Superior temporal gyrus (tissue), 1 donor: ENCODE measurements at regions not wholly inside any gene's neighbourhood (a gene's known extent, or its start where the extent isn't known, plus 50 kb on each side); places are given as distances from the start of the nearest gene placed in this dataset.
"Not testable (repeated sequence)": the region's sequence is repeated elsewhere in the genome, so short reads cannot be mapped to it uniquely, and the experiment has no call there.

Experiments used
- DNase-seq: peaks from one replicate; pipeline ENCODE4 v3.0.0-alpha.2; 2016; ENCODE audit errors: extremely low spot score

DNA sequence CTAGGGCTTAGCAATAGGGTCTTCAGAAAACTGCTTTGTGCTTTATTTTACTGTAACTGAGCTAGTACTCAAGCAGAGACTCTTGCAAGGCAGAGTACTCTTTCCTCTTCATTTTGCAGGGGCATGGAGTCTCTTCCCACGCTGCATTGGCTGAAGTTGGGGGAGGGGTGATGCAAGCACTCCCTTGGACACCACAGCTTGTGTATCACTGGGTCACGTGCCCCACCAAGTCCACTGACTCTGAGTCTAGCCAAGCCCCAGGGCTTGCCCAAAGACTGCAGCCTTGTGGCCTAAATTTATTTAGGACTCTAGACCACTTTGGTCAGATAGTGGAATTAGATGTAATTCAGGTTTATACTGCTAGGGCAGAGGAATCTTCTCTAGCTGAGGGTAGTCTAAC, 1075.0 kb upstream of the ADGRB3 start:
- no peak for DNase-seq

GRCh38 chr6:67558985-67559384, 1076.1 kb upstream of the ADGRB3 start:
- no peak for DNase-seq

DNA sequence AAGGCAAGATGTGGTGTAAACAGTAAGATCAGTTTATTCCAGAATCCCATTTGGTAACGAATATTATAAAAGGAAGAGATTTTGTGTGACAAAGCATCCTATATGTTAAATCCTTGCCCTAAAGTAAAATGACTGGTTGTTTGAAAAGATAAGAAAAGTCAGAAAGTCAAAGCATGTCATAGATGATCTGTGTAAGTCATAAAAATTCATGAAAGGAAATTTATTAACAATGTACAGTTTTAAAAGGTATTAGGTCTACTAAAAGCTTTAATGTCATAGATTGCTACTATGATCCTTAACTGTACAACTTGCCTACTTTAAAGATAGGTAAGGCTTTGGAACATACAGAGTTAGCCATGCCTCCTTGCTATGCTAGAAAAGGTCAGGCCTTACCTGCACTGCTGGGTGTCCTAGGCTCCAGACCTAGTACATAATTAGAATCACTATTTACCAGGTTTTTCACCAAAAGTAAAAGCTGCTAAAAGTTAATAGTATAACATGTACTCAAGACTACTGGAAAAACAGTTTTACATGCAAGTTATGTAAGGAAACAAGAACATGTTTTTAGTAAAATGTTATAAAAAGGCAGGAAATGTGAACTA, 1090.1 kb upstream of the ADGRB3 start:
- no peak for DNase-seq

DNA sequence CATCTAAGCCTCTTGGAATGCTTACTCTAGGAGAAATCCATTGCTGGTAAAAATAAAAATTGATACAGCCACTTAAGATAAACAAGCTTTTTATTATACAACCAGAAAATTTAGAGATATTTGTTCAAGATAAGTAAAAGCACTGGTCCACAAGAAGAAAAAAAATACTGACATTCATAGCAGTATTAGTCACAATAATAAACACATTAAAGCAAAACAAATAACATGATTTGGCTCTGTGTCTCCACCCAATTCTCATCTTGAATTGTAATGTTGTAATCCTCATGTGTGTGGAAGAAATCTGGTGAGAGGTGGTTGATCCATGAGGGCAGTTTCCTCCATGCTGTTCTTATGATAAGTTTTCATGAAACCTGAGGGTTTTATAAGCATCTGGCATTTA, 1093.5 kb upstream of the ADGRB3 start:
- DNase-seq = no peak

GRCh38 chr6:67538032-67538431, 1097.0 kb upstream of the ADGRB3 start:
- DNase-seq = no peak

DNA sequence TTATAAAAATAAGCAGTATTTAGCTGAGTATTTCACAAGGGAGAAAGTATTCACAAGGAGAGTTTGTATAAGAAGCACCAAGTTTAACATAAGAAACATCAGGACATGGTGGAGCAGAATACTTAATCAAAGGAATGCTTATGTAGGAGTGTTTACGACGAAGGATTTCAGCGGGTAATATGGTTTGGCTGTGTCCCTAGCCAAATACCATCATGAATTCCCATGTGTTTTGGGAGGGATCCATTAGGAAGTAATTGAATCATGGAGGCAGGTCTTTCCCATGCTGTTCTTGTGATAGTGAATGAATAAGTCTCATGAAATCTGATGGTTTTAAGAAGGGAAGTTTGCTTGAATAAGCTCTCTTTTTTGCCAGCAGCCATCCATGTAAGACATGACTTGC, 1099.1 kb upstream of the ADGRB3 start:
- DNase-seq = no peak

DNA sequence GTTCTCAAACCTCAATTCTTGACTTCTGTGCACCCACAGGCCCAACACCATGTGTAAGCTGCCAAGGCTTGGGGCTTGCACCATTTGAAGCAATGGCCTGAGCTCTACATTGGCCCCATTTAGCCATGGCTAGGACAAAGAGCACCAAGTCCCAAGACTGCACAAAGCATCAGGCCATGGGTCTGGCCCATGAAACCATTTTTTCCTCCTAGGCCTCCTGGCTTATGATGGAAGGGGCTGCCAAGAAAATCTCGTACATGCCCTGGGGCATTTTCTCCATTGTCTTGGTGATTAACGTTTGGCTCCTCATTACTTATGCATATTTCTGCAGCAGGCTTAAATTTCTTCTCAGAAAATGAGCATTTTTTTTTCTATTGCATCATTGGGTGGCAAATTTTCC, 1128.7 kb upstream of the ADGRB3 start:
- no peak for DNase-seq

GRCh38 chr6:67501755-67502154, 1133.3 kb upstream of the ADGRB3 start:
- no peak for DNase-seq

DNA sequence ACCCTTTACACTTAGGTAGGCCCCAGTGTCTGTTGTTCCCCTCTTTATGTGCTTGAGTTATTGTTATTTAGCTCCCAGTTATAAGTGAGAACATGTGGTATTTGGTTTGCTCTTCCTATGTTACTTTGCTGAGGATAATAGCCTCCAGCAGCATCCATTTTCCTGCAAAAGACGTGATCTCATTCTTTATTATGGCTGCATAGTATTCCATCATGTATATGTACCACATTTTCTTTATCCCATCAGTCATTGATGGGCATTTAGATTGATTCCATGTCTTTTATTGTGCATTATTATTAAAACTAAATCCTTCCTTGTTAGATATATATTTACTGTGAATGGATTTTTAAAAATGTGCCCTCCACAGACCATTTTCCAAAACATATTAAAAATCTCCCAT, 1137.3 kb upstream of the ADGRB3 start:
- no peak for DNase-seq

DNA sequence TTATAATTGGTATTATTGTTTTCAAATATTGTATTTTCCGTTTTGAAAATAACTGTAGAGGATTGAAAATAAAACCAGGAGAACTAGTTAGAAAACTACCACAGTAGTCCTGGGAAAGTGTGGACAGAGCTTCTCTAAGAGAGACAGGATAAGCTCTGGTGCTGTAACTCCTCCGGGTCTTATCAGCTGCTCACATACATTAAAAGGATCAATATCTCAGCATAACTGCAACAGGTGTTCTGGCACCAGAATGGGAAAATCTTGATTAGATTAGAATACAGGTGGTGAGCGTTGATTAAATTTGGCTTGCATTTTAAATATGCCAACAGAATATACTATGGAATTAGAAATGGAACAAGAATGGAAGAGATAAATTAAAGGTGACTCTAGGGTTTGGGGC, 1138.9 kb upstream of the ADGRB3 start:
- DNase-seq = no peak

DNA sequence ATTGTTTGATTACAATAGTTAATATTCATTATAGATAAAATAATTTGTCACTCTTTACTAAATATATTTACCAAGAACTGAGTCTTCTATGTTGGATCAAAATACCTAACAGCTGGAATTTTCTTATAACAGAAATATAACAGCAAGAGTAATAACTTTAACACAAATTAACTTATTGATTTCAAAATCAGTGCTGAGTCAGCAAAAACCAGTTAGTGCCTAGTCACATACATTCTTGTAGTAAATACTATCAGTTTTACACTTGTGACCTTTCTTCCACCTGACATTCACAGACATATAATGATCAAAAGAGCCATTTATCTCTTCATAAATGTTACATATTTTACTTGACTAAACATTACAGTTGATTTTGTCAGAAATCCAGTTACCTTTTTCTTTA, 1141.4 kb upstream of the ADGRB3 start:
- no peak for DNase-seq

GRCh38 chr6:67475700-67476099, 1159.4 kb upstream of the ADGRB3 start:
- DNase-seq = no peak

GRCh38 chr6:67467341-67467740, 1167.7 kb upstream of the ADGRB3 start:
- no peak for DNase-seq

DNA sequence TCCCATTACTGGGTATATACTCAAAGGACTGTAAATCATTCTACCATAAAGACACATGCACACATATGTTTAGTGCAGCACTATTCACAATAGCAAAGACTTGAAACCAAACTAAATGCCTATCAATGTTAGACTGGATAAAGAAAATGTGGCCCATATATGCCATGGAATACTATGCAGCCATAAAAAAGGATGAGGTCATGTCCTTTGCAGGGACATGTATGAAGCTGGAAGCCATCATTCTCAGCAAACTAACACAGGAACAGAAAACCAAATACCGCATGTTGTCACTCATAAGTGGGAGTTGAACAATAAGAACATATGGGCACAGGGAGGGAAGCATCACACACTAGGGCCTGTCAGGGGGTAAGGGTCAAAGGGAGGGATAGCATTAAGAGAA, 1172.4 kb upstream of the ADGRB3 start:
- not testable (repeated sequence) for DNase-seq

- DNase-seq = no peak
Measured at GRCh38 chr6:67459556-67459955, 1175.5 kb upstream of the ADGRB3 start.

DNA sequence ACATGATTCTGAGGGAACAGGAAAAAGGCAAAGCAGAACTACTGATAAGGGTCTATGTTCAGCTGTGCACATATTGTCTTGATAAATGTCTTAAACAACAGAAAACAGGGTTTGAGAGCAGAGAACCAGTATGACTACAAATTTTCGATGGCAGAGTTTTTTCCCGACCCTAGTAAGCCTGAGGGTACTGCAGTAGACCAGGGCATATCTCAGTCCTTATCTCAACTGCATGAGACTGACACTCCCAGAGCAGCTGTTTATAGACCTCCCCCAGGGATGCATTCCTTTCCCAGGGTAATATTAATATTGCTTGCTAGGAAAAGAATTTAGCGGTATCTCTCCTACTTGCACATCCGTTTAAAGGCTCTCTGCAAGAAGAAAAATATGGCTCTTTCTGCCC, 1176.8 kb upstream of the ADGRB3 start:
- no peak for DNase-seq

DNA sequence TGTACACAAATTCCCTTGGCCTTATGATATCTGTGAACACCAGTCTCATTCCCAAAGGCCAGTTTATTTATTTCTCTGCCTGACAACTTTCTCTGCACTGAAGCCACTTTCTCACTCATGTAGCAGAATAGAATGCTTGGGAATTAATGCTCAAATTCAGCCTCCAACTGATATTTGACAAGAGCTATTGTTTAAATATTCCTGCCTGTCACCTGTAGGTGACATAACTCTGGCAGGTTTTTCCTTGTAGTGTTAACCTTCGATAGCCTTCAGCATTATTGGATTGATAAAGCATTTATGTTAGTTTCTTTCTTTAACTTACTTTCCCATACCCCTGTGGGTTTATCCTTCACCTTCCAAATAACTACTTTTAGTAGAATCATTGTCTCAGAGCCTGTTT, 1183.2 kb upstream of the ADGRB3 start:
- no peak for DNase-seq

GRCh38 chr6:67450641-67451040, 1184.4 kb upstream of the ADGRB3 start:
- no peak for DNase-seq

GRCh38 chr6:67449602-67450001, 1185.5 kb upstream of the ADGRB3 start:
- DNase-seq = no peak

- DNase-seq = no peak
Measured at GRCh38 chr6:67433124-67433523, 1202.0 kb upstream of the ADGRB3 start.

- DNase-seq = no peak
Measured at GRCh38 chr6:67431076-67431475, 1204.0 kb upstream of the ADGRB3 start.

GRCh38 chr6:67426686-67427085, 1208.4 kb upstream of the ADGRB3 start:
- not testable (repeated sequence) for DNase-seq

GRCh38 chr6:67412035-67412434, 1223.0 kb upstream of the ADGRB3 start:
- DNase-seq = no peak

DNA sequence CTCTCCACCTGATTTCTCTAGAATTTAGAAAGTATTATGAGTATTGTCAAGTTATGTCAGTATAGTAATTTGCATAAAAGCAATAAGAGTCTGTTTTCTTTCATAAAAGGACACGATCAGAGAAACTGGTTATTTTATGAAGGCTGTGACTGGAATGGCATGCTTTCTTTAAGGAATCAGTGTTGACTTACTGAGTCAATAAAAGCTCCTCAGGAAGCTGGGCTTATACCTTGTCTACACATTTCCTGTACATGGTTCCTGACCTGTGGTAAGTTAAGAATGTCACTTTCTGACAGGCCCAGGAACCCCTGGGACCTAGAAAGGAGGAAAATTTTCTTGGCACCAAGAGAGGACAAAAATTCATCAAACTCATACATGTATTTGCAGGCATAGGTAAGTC, 1224.0 kb upstream of the ADGRB3 start:
- DNase-seq = no peak

DNA sequence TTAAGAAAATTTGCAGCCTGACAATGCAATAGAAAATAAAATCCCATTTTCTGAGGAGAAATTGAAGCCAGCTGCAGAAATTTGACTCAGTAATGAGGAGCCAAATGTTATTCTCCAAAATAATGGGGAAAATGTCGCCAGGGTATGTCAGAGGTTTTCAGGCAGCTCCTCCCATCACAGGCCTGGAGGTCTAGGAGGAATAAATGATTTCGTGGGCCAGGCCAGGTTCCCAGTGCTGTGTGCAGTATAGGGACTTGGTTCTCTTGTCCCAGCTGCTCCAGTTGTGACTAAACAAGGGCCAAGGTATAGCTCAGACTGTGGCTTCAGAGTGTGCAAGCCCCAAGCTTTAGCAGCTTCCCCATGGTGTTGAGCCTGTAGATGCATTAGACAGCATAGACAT, 1240.8 kb upstream of the ADGRB3 start:
- DNase-seq = no peak
